HG03095 (cell line): ENCODE measurements at regions not wholly inside any gene's neighbourhood (a gene's known extent, or its start where the extent isn't known, plus 50 kb on each side); places are given as distances from the start of the nearest gene placed in this dataset.
A peak's percentile ranks its signal among the peaks of the same experiment; 100 is the strongest.
"Not testable (repeated sequence)": the region's sequence is repeated elsewhere in the genome, so short reads cannot be mapped to it uniquely, and the experiment has no call there.

ENCODE experiments used
- ATAC-seq: cut with Tn5 transposase; IDR thresholded peaks from one replicate; pipeline ENCODE4 v1.9.1; 2021; ENCODE audit warnings: moderate library complexity; ENCODE audit not compliant: unreplicated experiment

GRCh38 chr14:106790189-106791036, 1264.0 kb downstream of the TMEM121 start:
- peak; percentile 54 for ATAC-seq

GRCh38 chr14:106792543-106792942, 1266.2 kb downstream of the TMEM121 start:
- ATAC-seq: no peak

- ATAC-seq: not testable (repeated sequence)
These were observed 1271.8 kb downstream of the TMEM121 start for GRCh38 chr14:106798166-106798565.

- ATAC-seq: no peak
These were observed 1276.3 kb downstream of the TMEM121 start for GRCh38 chr14:106802413-106803364.

GRCh38 chr14:106803379-106803778, 1277.0 kb downstream of the TMEM121 start:
- no peak for ATAC-seq

- no peak for ATAC-seq
These were observed 1281.1 kb downstream of the TMEM121 start for GRCh38 chr14:106807493-106807892.

GRCh38 chr14:106808458-106808857, 1282.1 kb downstream of the TMEM121 start:
- ATAC-seq: no peak

GRCh38 chr14:106808907-106809306, 1282.5 kb downstream of the TMEM121 start:
- no peak for ATAC-seq

GRCh38 chr14:106809615-106810014, 1283.2 kb downstream of the TMEM121 start:
- ATAC-seq: no peak

GRCh38 chr14:106810168-106810567, 1283.8 kb downstream of the TMEM121 start:
- not testable (repeated sequence) for ATAC-seq

GRCh38 chr14:106811162-106811561, 1284.8 kb downstream of the TMEM121 start:
- no peak for ATAC-seq

- no peak for ATAC-seq
These were observed 1286.5 kb downstream of the TMEM121 start for GRCh38 chr14:106812788-106813476.

- ATAC-seq: no peak
These were observed 1287.1 kb downstream of the TMEM121 start for GRCh38 chr14:106813477-106813823.

- no peak for ATAC-seq
These were observed 1293.7 kb downstream of the TMEM121 start for GRCh38 chr14:106820119-106820518.

- no peak for ATAC-seq
These were observed 1294.7 kb downstream of the TMEM121 start for GRCh38 chr14:106821119-106821518.

- ATAC-seq: no peak
These were observed 1296.5 kb downstream of the TMEM121 start for GRCh38 chr14:106822905-106823304.

GRCh38 chr14:106823552-106823951, 1297.2 kb downstream of the TMEM121 start:
- ATAC-seq: no peak

GRCh38 chr14:106826833-106827369, 1300.5 kb downstream of the TMEM121 start:
- ATAC-seq: no peak

GRCh38 chr14:106831322-106831720, 1304.9 kb downstream of the TMEM121 start:
- ATAC-seq: peak; percentile 50

- no peak for ATAC-seq
These were observed 1311.5 kb downstream of the TMEM121 start for GRCh38 chr14:106837870-106838269.
